ENCODE measurements at regions not wholly inside any gene's neighbourhood (a gene's known extent, or its start where the extent isn't known, plus 50 kb on each side); places are given as distances from the start of the nearest gene placed in this dataset.

GRCh38 chr10:128614802-128615553, 488.8 kb upstream of the MKI67 start:
- Histone ChIP-seq H3K4me3 (ENCODE audit: low read depth in 1 of 2, low read length in 2 of 2) (no peak overlapping the region), H3K4me1 (ENCODE audit: insufficient read depth, low read length) (no peaks in the 10 kb centered on the region), H3K27me3 (ENCODE audit: control insufficient read depth in 1 of 2, insufficient read depth in 2 of 2, low read length in 2 of 2) (no peaks in the 10 kb centered on the region), H3K36me3 (ENCODE audit: insufficient read depth, low read length) (no peaks in the 10 kb centered on the region), H3K9me3 (ENCODE audit: low read length) (no peaks in the 10 kb centered on the region), H3K9ac (ENCODE audit: low read length) (no peak overlapping the region), H3K27ac (ENCODE audit: low read depth, low read length) (no peak overlapping the region)

- Histone ChIP-seq H3K27ac (ENCODE audit: low read depth, low read length) (no peak overlapping the region), H3K9me3 (ENCODE audit: low read length) (no peaks in the 10 kb centered on the region), H3K4me1 (ENCODE audit: insufficient read depth, low read length) (no peaks in the 10 kb centered on the region), H3K9ac (ENCODE audit: low read length) (no peak overlapping the region), H3K36me3 (ENCODE audit: insufficient read depth, low read length) (no peaks in the 10 kb centered on the region), H3K4me3 (ENCODE audit: low read depth in 1 of 2, low read length in 2 of 2) (no peak overlapping the region), H3K27me3 (ENCODE audit: control insufficient read depth in 1 of 2, insufficient read depth in 2 of 2, low read length in 2 of 2) (no peaks in the 10 kb centered on the region)
Measured at GRCh38 chr10:128617532-128617931, 491.3 kb upstream of the MKI67 start.

- H3K4me1 ChIP-seq (ENCODE audit: insufficient read depth, low read length) = no peaks in the 10 kb centered on the region
- H3K4me3 ChIP-seq (ENCODE audit: low read depth in 1 of 2, low read length in 2 of 2) = no peak overlapping the region
- no peaks in the 10 kb centered on the region for H3K36me3 ChIP-seq (ENCODE audit: insufficient read depth, low read length)
- H3K9ac ChIP-seq (ENCODE audit: low read length) = no peak overlapping the region
- no peaks in the 10 kb centered on the region for H3K9me3 ChIP-seq (ENCODE audit: low read length)
- no peak overlapping the region for H3K27ac ChIP-seq (ENCODE audit: low read depth, low read length)
- no peaks in the 10 kb centered on the region for H3K27me3 ChIP-seq (ENCODE audit: control insufficient read depth in 1 of 2, insufficient read depth in 2 of 2, low read length in 2 of 2)
Measured at GRCh38 chr10:128622706-128623105, 496.5 kb upstream of the MKI67 start.

DNA sequence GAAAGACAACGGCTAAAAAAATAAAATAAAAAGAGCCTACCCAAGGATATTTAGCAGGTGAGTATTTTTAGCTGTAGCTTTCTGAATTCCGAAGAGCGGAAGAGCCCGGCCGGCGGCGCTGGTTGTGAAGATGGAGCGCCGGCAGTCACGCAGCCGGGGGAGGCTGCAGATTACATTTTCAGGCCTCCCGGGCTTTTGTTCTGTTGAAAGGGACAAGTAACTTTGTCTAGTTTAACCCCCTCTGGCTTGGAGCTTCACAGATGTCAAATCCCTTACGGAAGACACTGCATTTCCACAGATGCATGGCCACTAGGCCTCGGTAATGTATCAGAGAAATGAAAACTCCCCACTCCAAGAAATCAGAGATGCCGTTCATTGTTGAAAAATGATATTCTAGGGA, 497.6 kb upstream of the MKI67 start:
- Histone ChIP-seq H3K9ac (ENCODE audit: low read length) (no peak overlapping the region), H3K27me3 (ENCODE audit: control insufficient read depth in 1 of 2, insufficient read depth in 2 of 2, low read length in 2 of 2) (no peaks in the 10 kb centered on the region), H3K9me3 (ENCODE audit: low read length) (no peaks in the 10 kb centered on the region), H3K4me3 (ENCODE audit: low read depth in 1 of 2, low read length in 2 of 2) (no peak overlapping the region), H3K36me3 (ENCODE audit: insufficient read depth, low read length) (no peaks in the 10 kb centered on the region), H3K27ac (ENCODE audit: low read depth, low read length) (no peak overlapping the region), H3K4me1 (ENCODE audit: insufficient read depth, low read length) (no peaks in the 10 kb centered on the region)

GRCh38 chr10:128624656-128625530, 498.7 kb upstream of the MKI67 start:
- no peaks in the 10 kb centered on the region for H3K36me3 ChIP-seq (ENCODE audit: insufficient read depth, low read length)
- H3K4me3 ChIP-seq (ENCODE audit: low read depth in 1 of 2, low read length in 2 of 2) = no peak overlapping the region
- no peaks in the 10 kb centered on the region for H3K27me3 ChIP-seq (ENCODE audit: control insufficient read depth in 1 of 2, insufficient read depth in 2 of 2, low read length in 2 of 2)
- no peaks in the 10 kb centered on the region for H3K4me1 ChIP-seq (ENCODE audit: insufficient read depth, low read length)
- H3K9ac ChIP-seq (ENCODE audit: low read length) = no peak overlapping the region
- no peak overlapping the region for H3K27ac ChIP-seq (ENCODE audit: low read depth, low read length)
- no peaks in the 10 kb centered on the region for H3K9me3 ChIP-seq (ENCODE audit: low read length)

DNA sequence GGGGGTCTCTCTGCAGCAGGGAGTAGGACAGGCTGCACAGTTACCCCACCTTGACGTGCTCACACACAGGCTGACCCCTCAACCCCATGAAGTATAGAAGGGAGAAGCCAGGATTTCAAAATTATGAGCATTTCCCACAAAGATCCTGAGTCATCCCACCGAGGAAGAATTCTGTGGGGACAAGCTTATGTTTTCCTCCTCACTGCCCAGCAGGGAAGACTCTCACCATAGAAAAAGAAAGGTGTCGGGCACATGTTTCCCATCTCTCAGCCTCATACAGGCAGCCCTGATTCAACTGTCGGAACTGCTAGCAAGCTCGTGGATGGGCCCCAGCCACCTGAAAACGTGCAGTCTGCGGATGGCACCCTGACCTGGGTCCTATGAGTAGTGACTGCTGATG, 499.7 kb upstream of the MKI67 start:
- Histone ChIP-seq H3K9ac (ENCODE audit: low read length) (no peak overlapping the region), H3K4me1 (ENCODE audit: insufficient read depth, low read length) (no peaks in the 10 kb centered on the region), H3K27ac (ENCODE audit: low read depth, low read length) (no peak overlapping the region), H3K36me3 (ENCODE audit: insufficient read depth, low read length) (no peaks in the 10 kb centered on the region), H3K4me3 (ENCODE audit: low read depth in 1 of 2, low read length in 2 of 2) (no peak overlapping the region), H3K27me3 (ENCODE audit: control insufficient read depth in 1 of 2, insufficient read depth in 2 of 2, low read length in 2 of 2) (no peaks in the 10 kb centered on the region), H3K9me3 (ENCODE audit: low read length) (no peaks in the 10 kb centered on the region)

GRCh38 chr10:128626397-128627000, 500.3 kb upstream of the MKI67 start:
- no peak overlapping the region for H3K4me3 ChIP-seq (ENCODE audit: low read depth in 1 of 2, low read length in 2 of 2)
- H3K9ac ChIP-seq (ENCODE audit: low read length) = no peak overlapping the region
- H3K4me1 ChIP-seq (ENCODE audit: insufficient read depth, low read length) = no peaks in the 10 kb centered on the region

DNA sequence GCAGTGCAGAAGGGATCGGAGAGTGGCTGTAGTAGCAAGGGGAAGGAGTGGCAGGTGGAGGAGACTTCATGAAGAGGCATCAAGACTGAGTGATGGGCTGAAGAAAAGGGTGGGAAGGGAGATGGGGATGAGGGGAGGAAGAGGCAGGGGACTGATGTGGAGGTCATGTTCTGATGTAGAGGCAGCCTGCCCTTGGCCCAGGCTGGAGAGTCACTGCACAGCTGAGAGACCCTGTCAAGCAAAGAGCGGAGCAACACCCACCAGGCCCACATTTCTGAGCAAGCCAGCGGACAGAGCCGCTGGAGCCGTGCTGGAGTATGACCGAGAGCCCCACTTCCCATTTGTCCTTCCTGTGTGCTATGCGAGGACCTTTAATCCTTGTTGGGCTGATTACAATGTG, 501.6 kb upstream of the MKI67 start:
- Histone ChIP-seq H3K27ac (ENCODE audit: low read depth, low read length) (no peak overlapping the region), H3K27me3 (ENCODE audit: control insufficient read depth in 1 of 2, insufficient read depth in 2 of 2, low read length in 2 of 2) (no peaks in the 10 kb centered on the region), H3K9me3 (ENCODE audit: low read length) (no peaks in the 10 kb centered on the region), H3K4me1 (ENCODE audit: insufficient read depth, low read length) (no peaks in the 10 kb centered on the region), H3K36me3 (ENCODE audit: insufficient read depth, low read length) (no peaks in the 10 kb centered on the region), H3K4me3 (ENCODE audit: low read depth in 1 of 2, low read length in 2 of 2) (no peak overlapping the region), H3K9ac (ENCODE audit: low read length) (no peak overlapping the region)

More at GRCh38 chr10:128626397-128627000, 500.3 kb upstream of the MKI67 start:
- Histone ChIP-seq H3K9me3 (ENCODE audit: low read length) (no peaks in the 10 kb centered on the region), H3K27ac (ENCODE audit: low read depth, low read length) (no peak overlapping the region), H3K27me3 (ENCODE audit: control insufficient read depth in 1 of 2, insufficient read depth in 2 of 2, low read length in 2 of 2) (no peaks in the 10 kb centered on the region), H3K36me3 (ENCODE audit: insufficient read depth, low read length) (no peaks in the 10 kb centered on the region)

DNA sequence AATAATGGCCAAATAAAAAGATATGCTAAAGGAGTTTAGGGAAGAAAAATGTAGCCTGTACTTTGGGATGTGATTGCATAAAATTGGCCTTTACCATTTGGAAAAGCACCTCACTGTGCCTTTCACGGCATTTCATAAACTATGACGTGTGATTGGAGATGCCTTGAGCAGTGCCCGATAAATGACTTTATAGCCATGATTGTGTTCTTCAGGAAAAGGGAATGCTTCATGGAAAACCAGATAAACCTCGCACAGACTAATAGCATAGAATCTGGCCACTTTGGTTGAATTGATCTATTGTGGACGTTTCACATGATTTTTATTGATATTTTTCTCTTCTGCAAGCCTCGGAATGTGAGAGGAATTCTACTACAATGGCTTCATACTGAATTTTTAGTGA, 502.0 kb upstream of the MKI67 start:
- no peak overlapping the region for H3K9ac ChIP-seq (ENCODE audit: low read length)
- H3K4me3 ChIP-seq (ENCODE audit: low read depth in 1 of 2, low read length in 2 of 2) = no peak overlapping the region
- H3K36me3 ChIP-seq (ENCODE audit: insufficient read depth, low read length) = no peaks in the 10 kb centered on the region
- no peaks in the 10 kb centered on the region for H3K4me1 ChIP-seq (ENCODE audit: insufficient read depth, low read length)
- H3K9me3 ChIP-seq (ENCODE audit: low read length) = no peaks in the 10 kb centered on the region
- no peak overlapping the region for H3K27ac ChIP-seq (ENCODE audit: low read depth, low read length)
- H3K27me3 ChIP-seq (ENCODE audit: control insufficient read depth in 1 of 2, insufficient read depth in 2 of 2, low read length in 2 of 2) = no peaks in the 10 kb centered on the region

GRCh38 chr10:128629111-128630096, 503.2 kb upstream of the MKI67 start:
- no peaks in the 10 kb centered on the region for H3K9me3 ChIP-seq (ENCODE audit: low read length)
- H3K4me3 ChIP-seq (ENCODE audit: low read depth in 1 of 2, low read length in 2 of 2) = no peak overlapping the region
- H3K27ac ChIP-seq (ENCODE audit: low read depth, low read length) = no peak overlapping the region
- no peaks in the 10 kb centered on the region for H3K4me1 ChIP-seq (ENCODE audit: insufficient read depth, low read length)
- no peaks in the 10 kb centered on the region for H3K36me3 ChIP-seq (ENCODE audit: insufficient read depth, low read length)
- H3K27me3 ChIP-seq (ENCODE audit: control insufficient read depth in 1 of 2, insufficient read depth in 2 of 2, low read length in 2 of 2) = no peaks in the 10 kb centered on the region
- H3K9ac ChIP-seq (ENCODE audit: low read length) = no peak overlapping the region

Measured in muscle layer of colon (tissue), 2 donors.